Heart right ventricle (tissue), 16 donors: ENCODE measurements at regions not wholly inside any gene's neighbourhood (a gene's known extent, or its start where the extent isn't known, plus 50 kb on each side); places are given as distances from the start of the nearest gene placed in this dataset.

ENCODE experiments used
- ATAC-seq, 8 donors: fragments of 200-7000 bp; cut with Tn5 transposase; one replicate each; pipeline ENCODE4 v1.9.1; 2020; ENCODE audit warnings: mild to moderate bottlenecking in 8 of 8, moderate library complexity in 8 of 8, moderate number of reproducible peaks in 1 of 8
- DNase-seq, 2 donors: peaks; one replicate each; pipeline ENCODE4 v3.0.0-alpha.2; 2020
- H3K27ac ChIP-seq, 10 donors: fragments of 200-600 bp; sonication (generic) in 2 of 10; one replicate each; pipeline versions ENCODE4 v1.5.0 to v1.8.0; 2020 to 2022; ENCODE audit warnings: mild to moderate bottlenecking in 3 of 10
- H3K27me3 ChIP-seq, 7 donors: fragments of 200-600 bp; one replicate each; pipeline ENCODE4 v1.8.0; 2021 to 2022; ENCODE audit warnings: mild to moderate bottlenecking in 2 of 7
- H3K36me3 ChIP-seq, 9 donors: fragments of 200-600 bp; sonication (generic) in 1 of 9; one replicate each; pipeline versions ENCODE4 v1.5.0 to v1.8.0; 2020 to 2022; ENCODE audit warnings: mild to moderate bottlenecking in 2 of 9
- H3K4me1 ChIP-seq, 9 donors: fragments of 200-600 bp; sonication (generic) in 1 of 9; one replicate each; pipeline versions ENCODE4 v1.5.0 to v1.8.0; 2020 to 2022; ENCODE audit warnings: mild to moderate bottlenecking in 4 of 9
- H3K4me3 ChIP-seq, 10 donors: fragments of 200-600 bp; sonication (generic) in 2 of 10; one replicate each; pipeline versions ENCODE4 v1.5.0 to v1.8.0; 2020 to 2022; ENCODE audit warnings: mild to moderate bottlenecking in 7 of 10, moderate library complexity in 2 of 10
- H3K9me3 ChIP-seq, 11 donors: fragments of 200-600 bp in 10 of 11; sonication (generic) in 2 of 11; one replicate each; pipeline versions ENCODE4 v1.5.0 to v1.8.0; 2013 to 2022; ENCODE audit warnings: mild to moderate bottlenecking in 2 of 11, control low read depth in 1 of 11, moderate library complexity in 1 of 11
- CTCF ChIP-seq, 9 donors: fragments of 200-600 bp; sonication (generic) in 2 of 9; IDR thresholded peaks; one replicate each; pipeline versions ENCODE4 v1.5.0 to v1.8.0; 2021 to 2022; ENCODE audit warnings: antibody characterized with exemption in 9 of 9, mild to moderate bottlenecking in 5 of 9, moderate library complexity in 1 of 9
- WGBS, 2 donors: extraction: QIAGEN DNeasy Blood & Tissue Kit; methylation state at CpG; one replicate each; pipeline ENCODE4 v1.1.7; 2013; ENCODE audit warnings: inconsistent platforms in 1 of 2; 5-methylcytosine and 5-hydroxymethylcytosine counted together
- intact Hi-C, 10 donors: fragments of 100-400 bp; cut with DNase I; formaldehyde crosslinking; loops; one replicate each; pipeline versions ENCODE4 v1.11.1 to v1.14.2; 2022
- donor health status: Arrhythmogenic right ventricular cardiomyopathy.
- donor health status: ischemic (EF 13 %, LVEDD 7.1; RV severe dilation, severe dysfunction).
- donor health status: healthy with polysubstance abuse.
- donor health status: DM: no; HTN: yes; CAD: no.
- donor health status: DM: no; HTN: no; CAD: no.
- donor health status: ischemic (EF 25% LVEDD 6.9; RV normal size, moderate dysfunction).
- donor health status: ischemic (EF 25% LVEDD 5.7; RV mildly dilated, moderate dysfunction).
- donor health status: healthy.
- donor health status: DM: yes; HTN: yes; CAD: no.
- donor health status: Ischemic cardiomyopathy.
- donor health status: ischemic (EF 35%, LVEDD 5.7; RV mildly dilated, moderate dysfunction).
- donor health status: nonischemic (EF 11% LVEDD 7.7; RV severe dilation, severe dysfunction).
- donor health status: DM: yes; HTN: yes; CAD: no.
- donor health status: PGD.
- donor health status: ischemic (EF 29% LVEDD 5.4; RV normal size, mild dysfunction).
- donor health status: nonischemic (EF 23%, LVEDD 6.1; RV moderate dilation, normal function).

DNA sequence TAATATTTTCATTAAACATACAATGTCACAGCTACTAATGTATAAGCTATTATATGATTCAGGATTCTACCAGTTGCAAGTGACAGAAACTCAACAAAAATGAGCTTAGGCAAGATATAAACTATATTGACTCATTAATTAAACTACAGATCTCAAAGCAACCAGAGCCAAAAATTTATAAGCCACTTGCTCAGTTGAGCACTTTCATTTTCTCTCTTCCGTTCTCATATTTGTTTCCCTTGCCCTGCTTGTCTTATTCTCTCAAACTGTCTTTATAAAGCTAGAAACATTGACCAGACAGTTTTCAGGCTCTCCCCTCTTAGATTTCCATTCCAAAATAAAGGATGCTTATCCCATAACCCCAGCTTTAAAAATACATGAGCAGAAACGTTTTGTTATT, 60.2 kb upstream of the DGKB start:
- DNase-seq (no peak), ATAC-seq (no peak)
- 52 to 72% methylated on average over 2 of the region's 2 CpGs for WGBS, 2 donors
- intact Hi-C loops, result no loop called here
- no peaks in the 10 kb centered on the region for H3K36me3 ChIP-seq
- no peak for TF ChIP-seq CTCF (IDR thresholded peaks at IDR 0.05)
- peak overlapping the region in 1 of 10 donors; percentile 7 for H3K4me3 ChIP-seq
- no peaks in the 10 kb centered on the region for H3K9me3 ChIP-seq
- no peaks in the 10 kb centered on the region for H3K4me1 ChIP-seq
- no peaks in the 10 kb centered on the region for H3K27me3 ChIP-seq
- no peak overlapping the region for H3K27ac ChIP-seq

DNA sequence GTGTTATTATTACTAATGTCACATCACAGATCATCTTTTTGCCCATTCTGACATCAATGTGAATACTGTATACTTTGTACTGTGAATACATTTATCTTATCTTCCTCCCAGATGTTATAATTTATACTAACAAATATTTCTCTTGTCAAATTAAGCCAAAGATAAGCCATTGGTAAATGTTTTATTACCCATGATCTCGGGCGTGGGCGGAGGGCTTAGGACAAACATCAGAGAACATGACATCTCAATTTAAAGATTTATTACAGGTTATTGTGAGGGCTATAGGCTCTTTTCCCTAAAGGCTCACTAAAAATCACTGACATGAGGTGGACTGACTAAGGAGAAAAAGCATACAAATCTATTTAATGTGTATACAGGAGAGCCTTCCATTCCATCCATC, 58.2 kb upstream of the DGKB start:
- no peaks in the 10 kb centered on the region for H3K4me1 ChIP-seq
- TF ChIP-seq CTCF (IDR thresholded peaks at IDR 0.05), result no peak
- no peak overlapping the region for H3K4me3 ChIP-seq
- ATAC-seq, result no peak
- no peak for DNase-seq
- no peak overlapping the region for H3K27ac ChIP-seq
- intact Hi-C loops, result no loop called here
- H3K36me3 ChIP-seq, result no peaks in the 10 kb centered on the region
- H3K9me3 ChIP-seq, result no peaks in the 10 kb centered on the region
- 88 to 91% methylated on average over 3 of the region's 3 CpGs for WGBS, 2 donors
- H3K27me3 ChIP-seq, result no peaks in the 10 kb centered on the region

DNA sequence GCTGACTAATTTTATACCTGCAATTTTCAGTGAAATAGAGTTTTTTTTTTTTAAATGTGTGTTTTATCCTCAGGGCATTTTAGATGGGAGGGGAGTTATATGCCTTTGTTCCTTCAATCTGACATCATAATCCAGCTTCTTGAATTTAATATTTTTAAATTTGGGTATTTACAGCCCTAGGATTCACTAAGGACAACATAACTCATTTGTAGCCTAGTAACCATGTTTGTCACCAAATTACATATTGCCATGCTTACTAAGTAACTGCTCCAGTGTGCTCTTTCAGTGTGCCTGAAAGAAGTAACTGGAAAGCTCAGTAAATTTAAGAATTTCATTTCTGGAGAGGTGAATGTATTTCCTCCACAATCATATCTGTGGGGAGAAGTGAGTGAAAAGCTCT, 56.8 kb upstream of the DGKB start:
- intact Hi-C loops, result no loop called here

DNA sequence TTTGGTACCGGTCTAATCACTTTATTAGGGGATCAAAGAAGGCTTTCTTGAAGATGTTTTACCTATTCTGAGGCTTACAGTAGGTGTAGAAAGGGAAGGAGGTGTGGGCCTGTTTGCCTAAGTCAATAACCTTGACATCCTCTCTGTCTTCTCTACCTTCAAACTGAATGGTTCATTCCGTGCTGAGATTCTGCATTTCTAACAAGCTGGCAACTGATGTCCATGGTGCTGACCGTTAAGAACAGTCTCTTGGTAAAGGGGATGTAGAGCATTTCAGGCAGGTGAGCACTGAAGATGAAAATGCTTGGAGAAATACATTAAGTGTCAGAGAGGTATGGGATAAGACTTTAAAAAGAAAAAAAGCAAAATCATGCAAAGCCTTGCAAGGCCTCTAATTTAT, 51.5 kb upstream of the DGKB start:
- 38 to 47% methylated on average over 3 of the region's 3 CpGs for WGBS, 2 donors
- Histone ChIP-seq H3K27me3 (no peaks in the 10 kb centered on the region), H3K27ac (no peak overlapping the region), H3K36me3 (no peaks in the 10 kb centered on the region), H3K4me1 (no peaks in the 10 kb centered on the region), H3K4me3 (no peak overlapping the region), H3K9me3 (no peaks in the 10 kb centered on the region)
- no peak for DNase-seq
- ATAC-seq, result no peak
- intact Hi-C loops, result no loop called here
- TF ChIP-seq CTCF (IDR thresholded peaks at IDR 0.05), result no peak

More for the DNA sequence above, 56.8 kb upstream of the DGKB start:
- Histone ChIP-seq H3K36me3 (no peaks in the 10 kb centered on the region), H3K27me3 (no peaks in the 10 kb centered on the region), H3K4me1 (no peaks in the 10 kb centered on the region), H3K4me3 (no peak overlapping the region), H3K27ac (no peak overlapping the region), H3K9me3 (no peaks in the 10 kb centered on the region)
- no peak for ATAC-seq
- TF ChIP-seq CTCF (IDR thresholded peaks at IDR 0.05), result no peak
- DNase-seq, result no peak
